ENCODE measurements at regions not wholly inside any gene's neighbourhood (a gene's known extent, or its start where the extent isn't known, plus 50 kb on each side); places are given as distances from the start of the nearest gene placed in this dataset.

DNA sequence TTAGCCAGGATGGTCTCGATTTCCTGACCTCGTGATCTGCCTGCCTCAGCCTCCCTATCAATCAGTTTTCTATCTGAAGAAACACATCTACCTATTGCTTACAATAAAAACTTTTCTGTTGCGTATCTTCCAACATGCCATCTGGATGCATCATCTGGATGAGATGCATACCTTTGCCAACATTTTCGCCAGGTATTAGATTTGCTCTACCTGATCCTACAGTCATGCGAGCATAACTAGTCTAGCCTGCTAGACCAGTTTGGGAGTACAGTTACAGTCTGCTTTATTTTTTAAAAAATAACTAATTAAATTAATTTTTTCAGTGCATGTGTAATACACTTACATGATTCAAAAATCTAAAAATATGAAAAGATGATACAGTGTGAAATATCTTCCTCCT lies 334.0 kb upstream of the MEX3C start:
- POLR2A ChIA-PET (ENCODE audit: low non-redundant PET), result no interaction called here
- TF ChIP-seq, protein P1, sequence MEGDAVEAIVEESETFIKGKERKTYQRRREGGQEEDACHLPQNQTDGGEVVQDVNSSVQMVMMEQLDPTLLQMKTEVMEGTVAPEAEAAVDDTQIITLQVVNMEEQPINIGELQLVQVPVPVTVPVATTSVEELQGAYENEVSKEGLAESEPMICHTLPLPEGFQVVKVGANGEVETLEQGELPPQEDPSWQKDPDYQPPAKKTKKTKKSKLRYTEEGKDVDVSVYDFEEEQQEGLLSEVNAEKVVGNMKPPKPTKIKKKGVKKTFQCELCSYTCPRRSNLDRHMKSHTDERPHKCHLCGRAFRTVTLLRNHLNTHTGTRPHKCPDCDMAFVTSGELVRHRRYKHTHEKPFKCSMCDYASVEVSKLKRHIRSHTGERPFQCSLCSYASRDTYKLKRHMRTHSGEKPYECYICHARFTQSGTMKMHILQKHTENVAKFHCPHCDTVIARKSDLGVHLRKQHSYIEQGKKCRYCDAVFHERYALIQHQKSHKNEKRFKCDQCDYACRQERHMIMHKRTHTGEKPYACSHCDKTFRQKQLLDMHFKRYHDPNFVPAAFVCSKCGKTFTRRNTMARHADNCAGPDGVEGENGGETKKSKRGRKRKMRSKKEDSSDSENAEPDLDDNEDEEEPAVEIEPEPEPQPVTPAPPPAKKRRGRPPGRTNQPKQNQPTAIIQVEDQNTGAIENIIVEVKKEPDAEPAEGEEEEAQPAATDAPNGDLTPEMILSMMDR (conservative IDR thresholded peaks at IDR 0.05; ENCODE audit: low read depth, low read length), result no peak
- TF ChIP-seq EZH2 (IDR thresholded peaks at IDR 0.05; ENCODE audit: borderline replicate concordance, low read depth, low read length, poor library complexity, severe bottlenecking), result no peak
- no peak overlapping the region for H3K4me3 ChIP-seq (ENCODE audit: low read depth, low read length, poor library complexity, severe bottlenecking)
- H3K4me1 ChIP-seq (ENCODE audit: insufficient read depth, low read length, poor library complexity, severe bottlenecking), result no peaks in the 10 kb centered on the region
- no peak for DNase-seq (ENCODE audit: low spot score)
- CTCF ChIA-PET, result no interaction called here
- no peaks in the 10 kb centered on the region for H3K9me3 ChIP-seq (ENCODE audit: low read depth, low read length, poor library complexity, severe bottlenecking)
- intact Hi-C loops (cut with micrococcal nuclease; ENCODE audit: unreplicated experiment), result no loop called here
- no peaks in the 10 kb centered on the region for H3K36me3 ChIP-seq (ENCODE audit: insufficient read depth, low read length, poor library complexity, severe bottlenecking)
- H3K27me3 ChIP-seq (replicated peaks; ENCODE audit: insufficient read depth, low read depth, low read length, poor library complexity), result no peaks in the 10 kb centered on the region
- no peak overlapping the region for H3K27ac ChIP-seq (ENCODE audit: low read depth, low read length, poor library complexity, severe bottlenecking)
- BruUV-seq (replicated peaks), result no TSS peak

DNA sequence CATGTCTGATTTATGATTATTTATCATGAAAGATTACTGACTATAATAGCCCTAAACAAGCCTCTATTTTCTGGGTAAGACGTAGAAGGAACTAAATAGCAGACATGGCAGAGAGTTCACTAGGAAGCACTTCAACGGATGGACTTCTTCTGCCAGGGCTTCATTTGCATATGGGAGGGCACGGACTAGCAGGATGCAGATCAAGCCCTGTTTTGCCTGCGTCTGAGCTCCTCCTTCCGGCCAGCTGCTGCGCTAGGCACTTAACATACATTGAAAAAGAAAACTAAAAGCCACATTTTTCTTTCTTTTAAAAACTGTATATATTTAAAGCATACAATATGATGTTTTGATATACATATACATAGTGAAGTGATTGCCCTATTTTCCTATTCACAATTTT lies 340.0 kb upstream of the MEX3C start:
- intact Hi-C loops (cut with micrococcal nuclease; ENCODE audit: unreplicated experiment), result loop anchor here (5.0 kb wide), 1 partner anchor 210 kb away; no protein-coding TSS in a partner anchor
- BruUV-seq (replicated peaks), result no TSS peak
- ChIA-PET POLR2A (ENCODE audit: low non-redundant PET) (no interaction called here), CTCF (interaction anchor here (0.5 kb wide), 1 partner anchor 11 kb away, joined by 9 read pairs; no protein-coding TSS in a partner anchor)
- Histone ChIP-seq H3K27ac (ENCODE audit: low read depth, low read length, poor library complexity, severe bottlenecking) (no peak overlapping the region), H3K4me1 (ENCODE audit: insufficient read depth, low read length, poor library complexity, severe bottlenecking) (peaks cover 2% of the 10 kb centered on the region), H3K9me3 (ENCODE audit: low read depth, low read length, poor library complexity, severe bottlenecking) (no peaks in the 10 kb centered on the region), H3K4me3 (ENCODE audit: low read depth, low read length, poor library complexity, severe bottlenecking) (no peak overlapping the region), H3K36me3 (ENCODE audit: insufficient read depth, low read length, poor library complexity, severe bottlenecking) (no peaks in the 10 kb centered on the region), H3K27me3 (replicated peaks; ENCODE audit: insufficient read depth, low read depth, low read length, poor library complexity) (no peaks in the 10 kb centered on the region)
- peak; percentile 60 for DNase-seq (ENCODE audit: low spot score)
- no peak for TF ChIP-seq EZH2 (IDR thresholded peaks at IDR 0.05; ENCODE audit: borderline replicate concordance, low read depth, low read length, poor library complexity, severe bottlenecking)
- TF ChIP-seq, protein P1 (conservative IDR thresholded peaks at IDR 0.05; ENCODE audit: low read depth, low read length), result peak; percentile 54

DNA sequence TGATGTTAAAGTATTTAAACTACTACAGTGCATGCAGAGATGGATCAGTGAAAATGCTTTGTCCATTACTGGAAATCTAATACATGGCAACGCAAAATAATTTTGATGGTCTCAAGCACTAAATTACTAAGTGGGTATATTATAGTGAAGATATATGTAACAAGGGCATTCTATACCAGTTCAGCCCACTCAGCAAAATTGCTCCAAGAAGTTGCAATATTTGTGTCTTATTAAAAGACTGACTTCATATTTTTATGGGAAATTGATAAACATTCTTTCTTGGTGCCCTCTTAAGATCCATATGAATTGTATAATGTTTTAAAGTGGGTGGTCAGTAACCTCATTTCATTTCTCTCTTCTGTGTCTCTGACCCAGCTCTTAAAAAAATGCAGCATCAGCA lies 343.1 kb upstream of the MEX3C start:
- no peak for DNase-seq (ENCODE audit: low spot score)
- ChIA-PET POLR2A (ENCODE audit: low non-redundant PET) (no interaction called here), CTCF (no interaction called here)
- peaks cover 2% of the 10 kb centered on the region for H3K4me1 ChIP-seq (ENCODE audit: insufficient read depth, low read length, poor library complexity, severe bottlenecking)
- no TSS peak for BruUV-seq (replicated peaks)
- no peaks in the 10 kb centered on the region for H3K36me3 ChIP-seq (ENCODE audit: insufficient read depth, low read length, poor library complexity, severe bottlenecking)
- no peak overlapping the region for H3K4me3 ChIP-seq (ENCODE audit: low read depth, low read length, poor library complexity, severe bottlenecking)
- H3K9me3 ChIP-seq (ENCODE audit: low read depth, low read length, poor library complexity, severe bottlenecking), result no peaks in the 10 kb centered on the region
- no peak overlapping the region for H3K27ac ChIP-seq (ENCODE audit: low read depth, low read length, poor library complexity, severe bottlenecking)
- no peaks in the 10 kb centered on the region for H3K27me3 ChIP-seq (replicated peaks; ENCODE audit: insufficient read depth, low read depth, low read length, poor library complexity)
- intact Hi-C loops (cut with micrococcal nuclease; ENCODE audit: unreplicated experiment), result no loop called here
- no peak for TF ChIP-seq EZH2 (IDR thresholded peaks at IDR 0.05; ENCODE audit: borderline replicate concordance, low read depth, low read length, poor library complexity, severe bottlenecking)
- TF ChIP-seq, protein P1 (conservative IDR thresholded peaks at IDR 0.05; ENCODE audit: low read depth, low read length), result no peak

All from A673 (cell line).